GM19324 (cell line): ENCODE measurements at regions not wholly inside any gene's neighbourhood (a gene's known extent, or its start where the extent isn't known, plus 50 kb on each side); places are given as distances from the start of the nearest gene placed in this dataset.

Experiments
- ATAC-seq: cut with Tn5 transposase; IDR thresholded peaks from one replicate; pipeline ENCODE4 v1.9.1; 2021; ENCODE audit warnings: mild to moderate bottlenecking, moderate library complexity; ENCODE audit not compliant: unreplicated experiment, low FRiP score

DNA sequence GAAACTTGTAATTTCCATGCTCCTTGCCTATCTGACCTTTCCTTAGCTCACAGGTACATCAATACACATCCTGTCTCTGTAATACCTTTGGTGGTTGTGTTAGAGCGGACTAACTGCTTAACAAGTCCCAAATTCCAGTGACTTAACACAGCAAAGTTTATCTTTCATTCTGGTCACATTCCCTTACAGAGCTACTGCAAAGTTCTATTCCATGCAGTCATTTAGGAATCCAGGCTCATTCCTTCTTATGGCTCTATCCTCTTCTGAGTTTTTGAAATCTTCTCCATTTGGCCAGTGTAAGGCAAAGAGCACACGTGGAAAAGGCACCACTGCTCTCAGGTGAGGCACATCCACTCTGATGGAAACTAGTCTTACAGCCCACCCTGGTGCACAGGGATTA lies 238.6 kb upstream of the ANKRD55 start:
- no peak for ATAC-seq

DNA sequence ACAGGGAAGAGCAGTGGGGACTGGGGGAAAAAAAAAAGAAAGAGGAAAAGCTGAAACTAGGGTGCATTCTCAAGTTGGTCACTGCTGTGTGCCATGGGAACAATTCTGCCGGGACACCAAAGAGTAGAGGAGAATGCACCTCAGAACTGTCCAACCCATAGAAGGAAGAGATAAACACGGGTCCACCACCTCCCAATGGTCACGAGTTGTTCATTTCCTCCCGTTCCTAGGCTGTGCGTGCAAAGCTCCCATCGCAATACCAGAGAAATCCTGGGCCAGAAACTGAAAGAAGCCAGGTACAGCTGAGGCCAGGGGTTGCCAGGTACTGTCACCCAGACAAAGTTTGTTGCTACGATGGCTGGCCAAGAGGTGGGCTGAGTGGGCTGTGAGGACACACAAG lies 236.9 kb upstream of the ANKRD55 start:
- ATAC-seq, result no peak

GRCh38 chr5:56468277-56468676 lies 235.1 kb upstream of the ANKRD55 start:
- ATAC-seq, result no peak

DNA sequence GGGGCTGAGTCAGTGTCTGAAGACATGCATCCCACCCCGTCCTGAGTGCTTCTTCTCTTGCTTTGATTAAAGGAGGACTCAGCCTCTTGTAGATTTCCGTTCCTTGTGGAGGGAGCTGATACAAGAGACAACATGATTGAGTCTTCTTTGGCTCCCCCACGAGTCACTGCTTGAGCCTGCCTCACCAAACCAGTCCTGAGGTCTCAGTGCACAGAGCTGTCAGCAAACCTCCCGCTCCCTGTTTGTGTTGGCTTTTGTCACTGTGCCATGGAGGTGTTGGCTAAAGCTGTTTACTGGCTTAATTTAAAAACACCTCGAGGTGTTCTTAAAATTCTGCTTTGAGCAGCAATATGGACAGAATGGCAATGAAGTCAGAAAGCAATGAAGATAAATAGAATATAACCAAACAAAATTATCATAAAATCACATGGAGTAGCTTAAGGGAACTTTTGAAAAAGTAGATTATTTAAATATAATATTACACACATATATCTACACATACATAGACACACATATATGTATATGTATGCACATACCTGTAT lies 234.1 kb upstream of the ANKRD55 start:
- no peak for ATAC-seq

DNA sequence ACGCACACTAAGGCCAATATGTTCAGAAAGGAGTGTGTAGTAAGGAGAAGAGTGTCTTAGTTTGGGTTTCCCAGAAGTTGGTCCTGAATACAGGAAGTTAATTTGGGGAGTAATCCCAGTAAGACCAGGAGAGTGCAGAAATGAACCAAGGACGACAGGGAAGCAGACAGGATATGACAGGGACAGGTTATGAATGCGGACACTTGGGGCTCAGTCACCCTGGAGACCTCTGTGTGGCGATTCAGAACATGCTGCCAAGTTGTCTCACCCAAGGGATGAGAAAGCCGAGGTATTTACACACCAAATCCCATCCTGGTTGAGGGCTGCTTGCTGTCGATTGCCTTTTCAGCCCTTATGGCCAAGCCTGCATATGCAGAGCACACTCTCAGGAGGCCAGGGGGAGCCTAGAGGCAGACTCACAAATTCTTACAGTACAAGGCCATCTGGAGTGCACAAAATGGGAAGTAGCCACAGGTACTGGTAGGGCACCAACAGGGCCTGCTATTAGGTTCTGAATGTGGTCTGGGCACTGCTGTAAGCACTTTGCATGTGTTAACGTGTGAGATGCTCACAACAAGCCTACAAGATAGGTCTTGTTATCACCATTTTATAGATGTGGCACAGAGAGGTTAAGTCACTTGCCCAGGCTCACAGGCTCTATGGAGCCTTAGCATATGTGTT lies 233.1 kb upstream of the ANKRD55 start:
- no peak for ATAC-seq

DNA sequence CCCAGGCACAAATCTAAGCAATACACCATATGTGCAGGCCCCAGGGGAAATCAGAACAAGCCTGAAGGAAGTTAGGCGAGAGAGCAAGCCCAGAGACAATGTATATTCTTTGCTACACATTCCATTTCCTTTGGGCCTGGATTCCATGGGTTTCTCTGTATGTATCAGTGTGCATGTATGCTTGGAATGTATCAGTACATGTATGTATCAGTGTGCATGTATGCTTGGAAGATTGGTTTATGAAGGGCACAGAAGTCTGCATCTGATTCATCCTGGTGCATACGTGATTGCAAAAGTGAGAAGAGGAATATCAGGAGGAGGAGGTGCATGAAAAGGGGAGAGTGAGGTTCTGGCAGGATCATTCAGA lies 232.6 kb upstream of the ANKRD55 start:
- no peak for ATAC-seq

DNA sequence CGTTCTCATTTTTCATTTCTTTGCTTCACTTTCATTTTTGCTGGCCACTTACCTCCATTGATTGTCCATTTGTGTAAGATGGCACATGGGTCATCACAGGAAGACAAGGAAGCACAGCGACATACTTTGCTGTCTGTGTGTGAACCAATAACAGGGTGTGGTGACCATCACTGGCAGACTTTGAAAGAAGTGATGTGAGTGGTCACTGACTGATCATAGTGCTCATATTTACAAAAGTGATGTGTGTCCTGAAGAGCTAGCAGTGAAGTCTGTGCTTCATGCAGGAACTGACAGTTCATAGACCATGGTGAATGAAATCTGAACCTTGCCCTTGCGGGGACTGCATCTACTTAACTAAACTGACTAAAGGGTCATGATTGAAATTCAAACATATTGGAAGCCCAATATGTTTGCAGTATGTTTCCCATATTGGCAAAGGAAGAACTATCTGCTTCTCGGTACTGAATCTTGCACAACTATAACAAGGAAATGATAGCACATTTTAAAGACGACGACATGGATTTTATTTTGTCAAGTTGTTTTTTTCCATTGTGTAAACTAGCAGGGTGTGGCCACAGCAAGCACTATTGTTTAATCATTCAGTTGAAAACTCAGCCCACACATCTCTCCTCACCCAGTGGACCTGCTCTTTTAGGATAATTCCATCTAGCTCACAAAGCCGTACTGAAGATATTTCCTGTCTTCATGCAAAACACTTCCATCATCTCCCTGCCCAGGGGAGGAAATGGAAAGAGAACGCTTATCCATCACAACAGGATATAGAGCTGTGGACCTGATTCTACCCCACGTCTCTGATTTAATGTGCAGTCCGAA lies 232.0 kb upstream of the ANKRD55 start:
- ATAC-seq, result no peak

DNA sequence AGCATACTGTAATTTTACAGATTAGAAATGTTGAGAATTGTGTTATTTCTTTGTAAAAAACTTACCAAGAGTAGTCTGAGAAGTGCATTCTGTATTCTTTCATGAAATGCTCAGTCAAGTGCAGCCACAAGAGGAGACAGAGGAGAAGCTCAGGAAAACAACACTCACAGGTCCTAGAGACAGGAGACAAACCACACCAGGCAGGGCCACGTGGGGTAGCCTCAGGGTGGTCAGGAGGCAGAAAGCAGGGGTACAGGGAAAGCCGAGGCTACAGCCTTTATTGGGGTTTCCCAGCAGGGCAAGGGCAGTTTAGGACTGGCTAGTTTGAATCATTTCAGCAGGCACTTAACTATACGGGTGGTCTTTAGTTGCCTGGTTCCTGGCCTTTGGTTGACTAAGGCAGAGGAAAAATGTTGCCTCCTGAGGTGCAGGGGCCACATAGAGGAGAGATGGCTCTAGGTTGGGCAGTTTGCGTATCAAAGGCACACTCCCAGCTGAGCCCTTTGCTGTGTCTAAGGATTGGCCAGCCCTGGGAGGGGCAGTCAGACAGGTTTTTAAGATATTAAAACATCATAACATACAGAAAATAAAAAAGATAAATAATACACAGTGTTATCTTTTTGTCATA lies 230.9 kb upstream of the ANKRD55 start:
- ATAC-seq, result no peak

DNA sequence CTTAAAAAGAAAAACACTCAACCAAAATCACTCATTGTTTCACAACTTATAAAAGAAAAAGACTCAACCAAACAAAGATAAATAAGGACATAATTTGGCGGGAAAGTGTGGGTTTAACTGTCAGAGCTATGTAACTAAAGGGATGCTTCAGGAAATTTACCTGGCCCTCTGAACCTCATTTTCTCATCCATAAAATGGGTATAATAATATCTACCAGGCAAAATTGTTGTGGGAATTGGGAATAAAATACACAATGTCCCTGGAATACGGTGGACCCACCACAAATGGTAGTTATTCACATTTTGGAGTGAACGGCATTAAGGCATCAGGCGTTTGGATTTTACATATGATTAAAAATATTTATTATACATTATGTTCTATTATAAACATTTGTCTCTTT lies 228.5 kb upstream of the ANKRD55 start:
- no peak for ATAC-seq

GRCh38 chr5:56460681-56461191 lies 227.6 kb upstream of the ANKRD55 start:
- ATAC-seq, result no peak

DNA sequence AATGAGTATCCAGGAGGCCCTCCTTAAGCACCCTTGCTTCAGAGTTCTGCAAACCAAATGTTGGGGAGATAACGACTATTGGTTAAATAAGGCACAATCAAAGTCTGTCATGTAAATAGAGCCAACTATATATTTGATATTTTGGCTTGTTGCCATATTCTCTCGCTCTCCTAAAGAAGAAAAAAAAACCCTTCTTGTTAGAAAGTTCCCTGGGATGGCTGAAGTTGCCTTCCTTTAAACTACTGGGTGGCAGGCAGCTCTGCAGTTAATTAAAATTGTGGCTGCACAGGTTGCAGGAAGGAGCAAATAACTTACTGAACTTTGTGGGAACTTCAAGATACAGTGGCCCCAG lies 227.0 kb upstream of the ANKRD55 start:
- no peak for ATAC-seq

GRCh38 chr5:56459394-56460194 lies 226.5 kb upstream of the ANKRD55 start:
- no peak for ATAC-seq

DNA sequence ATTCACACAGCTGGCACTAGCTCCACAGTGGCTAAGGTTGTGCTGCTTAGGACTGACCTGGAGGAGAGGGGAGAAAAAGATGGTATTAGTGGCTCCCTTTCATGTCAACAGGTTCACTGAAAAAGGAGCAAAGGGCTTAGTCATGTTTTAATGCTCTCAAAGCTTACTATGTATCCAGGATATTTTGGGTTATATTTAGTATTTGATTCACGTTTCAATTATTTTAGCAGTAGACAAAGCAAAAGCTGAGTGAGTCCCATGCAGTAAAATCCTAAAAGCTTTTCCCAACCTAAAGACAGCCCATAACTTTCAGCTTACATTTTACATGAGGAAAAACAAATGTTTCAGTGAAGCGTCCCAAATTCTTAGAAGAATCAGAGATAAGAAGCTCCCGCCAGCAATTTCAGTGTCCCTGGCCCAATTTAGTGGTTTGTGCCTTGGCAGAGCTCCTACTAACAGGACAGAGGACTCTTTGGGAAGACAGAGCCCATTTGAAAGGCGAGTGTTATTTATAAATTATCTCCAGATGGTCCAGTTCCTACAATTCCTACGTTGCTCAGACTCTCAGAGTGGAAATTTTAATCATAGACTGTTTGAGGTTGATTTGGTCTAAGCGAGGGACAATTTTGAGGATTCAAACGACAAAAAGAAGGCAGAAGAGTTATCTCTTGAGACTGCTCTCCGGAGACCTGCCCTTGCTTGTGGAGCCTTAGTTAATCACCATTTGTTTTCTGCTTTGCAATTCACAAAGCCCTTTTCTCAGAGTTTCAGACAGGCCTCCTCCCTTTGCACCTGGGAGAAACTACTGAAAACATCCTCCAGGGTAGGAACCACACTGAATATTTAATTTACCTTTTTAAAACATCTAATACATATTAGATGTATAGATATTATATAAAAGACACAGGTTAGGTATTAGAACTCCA lies 225.0 kb upstream of the ANKRD55 start:
- no peak for ATAC-seq

DNA sequence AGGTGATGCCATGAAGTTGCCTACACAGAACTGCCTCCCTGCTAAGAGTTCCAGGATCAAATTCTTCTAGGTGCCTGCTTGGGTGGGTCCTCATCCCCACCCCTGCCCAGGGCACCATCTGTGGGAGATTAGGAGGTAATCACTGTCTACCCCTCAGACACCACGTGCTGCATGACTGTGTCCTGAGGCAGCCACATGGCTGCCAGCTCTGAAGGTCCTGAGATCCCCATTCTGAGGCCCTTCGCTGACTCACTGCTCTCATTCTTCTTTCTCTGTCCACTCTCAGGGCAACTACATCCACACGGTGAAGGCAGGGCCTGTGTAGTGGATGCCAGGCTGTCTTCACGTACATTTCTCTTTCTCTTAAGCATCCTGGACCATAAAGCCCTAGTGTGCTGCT lies 222.9 kb upstream of the ANKRD55 start:
- no peak for ATAC-seq

DNA sequence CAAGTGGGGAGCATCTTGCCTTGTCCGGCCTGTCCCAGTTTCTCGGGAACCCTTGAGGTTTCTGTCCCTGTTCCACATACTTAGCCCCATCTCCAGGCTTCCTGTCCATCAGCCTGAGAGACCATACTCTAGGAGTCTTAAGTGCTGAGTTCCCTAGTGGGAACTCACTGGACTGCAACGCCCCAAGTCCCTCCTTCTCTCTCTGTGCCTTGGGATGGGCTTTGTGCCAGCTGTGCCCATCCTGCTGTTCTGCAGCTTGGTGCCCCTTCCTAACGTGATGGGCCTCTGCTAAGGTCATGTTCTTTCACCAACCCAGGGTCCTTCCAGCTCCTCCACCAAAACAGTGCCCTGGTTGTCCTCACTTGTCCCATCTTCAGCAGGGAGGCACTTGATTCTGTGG lies 222.3 kb upstream of the ANKRD55 start:
- ATAC-seq, result no peak

- ATAC-seq, result no peak
Measured at GRCh38 chr5:56454219-56454862, 221.2 kb upstream of the ANKRD55 start.

DNA sequence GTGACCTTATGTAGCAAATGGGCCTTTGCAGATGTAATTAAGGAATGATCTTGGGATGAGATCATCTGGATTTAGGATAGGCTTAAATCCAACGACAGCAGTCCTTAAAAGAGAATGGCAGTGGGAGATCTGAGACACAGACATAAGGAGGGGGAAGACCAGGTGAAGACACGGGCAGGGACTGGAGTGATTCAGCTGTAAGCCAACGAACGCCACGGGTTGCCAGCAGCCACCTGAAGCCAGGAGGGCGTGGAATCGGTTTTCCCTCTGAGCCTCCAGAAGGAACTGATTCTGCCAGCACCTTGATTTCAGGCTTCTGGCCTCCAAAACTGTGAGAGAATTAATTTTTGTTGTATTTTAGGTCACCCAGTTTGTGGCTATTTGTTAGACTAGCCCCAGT lies 218.6 kb upstream of the ANKRD55 start:
- no peak for ATAC-seq

DNA sequence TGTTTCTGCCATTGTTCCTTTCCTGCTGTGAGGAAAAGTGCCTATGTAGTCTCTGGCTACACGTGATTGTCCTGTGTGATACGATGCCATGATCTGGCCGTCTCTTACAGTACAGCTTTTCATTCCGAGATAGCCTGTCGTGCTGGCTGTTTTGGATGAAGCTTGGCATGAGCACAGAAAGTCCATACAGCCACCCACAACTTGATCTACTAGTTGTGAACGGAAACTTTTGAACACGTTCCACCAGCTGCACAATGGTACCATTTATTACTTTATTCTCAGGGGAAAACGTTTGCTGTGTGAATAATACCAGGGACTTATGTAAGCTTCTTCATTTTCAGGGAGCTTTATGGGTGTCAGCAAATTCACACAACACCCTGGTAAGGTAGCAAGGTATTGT lies 217.6 kb upstream of the ANKRD55 start:
- no peak for ATAC-seq

- no peak for ATAC-seq
Measured at GRCh38 chr5:56449071-56449640, 216.0 kb upstream of the ANKRD55 start.
